Stomach (tissue), 8 donors: ENCODE measurements at regions not wholly inside any gene's neighbourhood (a gene's known extent, or its start where the extent isn't known, plus 50 kb on each side); places are given as distances from the start of the nearest gene placed in this dataset.

Experiments
- DNase-seq, 2 donors: peaks; one replicate each; pipeline versions ENCODE4 v3.0.0 to v3.0.0-alpha.2; 2013 to 2019
- H3K27ac ChIP-seq, 5 donors: fragments of 200-600 bp in 4 of 5; sonication (generic) in 4 of 5; one replicate each; pipeline ENCODE4 v1.5.1; 2013 to 2019; ENCODE audit warnings: mild to moderate bottlenecking in 1 of 5, moderate library complexity in 1 of 5
- H3K27me3 ChIP-seq, 3 donors: fragments of 200-600 bp; sonication (generic); one replicate each; pipeline ENCODE4 v1.5.1; 2017 to 2019; ENCODE audit warnings: mixed run types in 1 of 3
- H3K36me3 ChIP-seq, 4 donors: fragments of 200-600 bp; sonication (generic); 1 replicate in 3 of 4; 2 replicates in 1 of 4; pipeline ENCODE4 v1.5.1; 2016 to 2019
- H3K4me1 ChIP-seq, 4 donors: fragments of 200-600 bp; sonication (generic); one replicate each; pipeline ENCODE4 v1.5.1; 2016 to 2019
- H3K4me3 ChIP-seq, 4 donors: fragments of 200-600 bp; sonication (generic) in 3 of 4; one replicate each; pipeline ENCODE4 v1.5.1; 2016 to 2019; ENCODE audit warnings: mild to moderate bottlenecking in 1 of 4
- H3K9me3 ChIP-seq, 4 donors: fragments of 200-600 bp; sonication (generic); one replicate each; pipeline ENCODE4 v1.5.1; 2016 to 2019
- EP300 ChIP-seq: sonication (generic); formaldehyde crosslinking; IDR thresholded peaks from one replicate; pipeline ENCODE4 v1.6.1; 2017; ENCODE audit warnings: antibody characterized with exemption
- POLR2A ChIP-seq, 4 donors: fragments of 450-650 bp; IDR thresholded peaks; one replicate each; pipeline ENCODE4 v1.6.1; 2016; ENCODE audit warnings: antibody characterized with exemption in 4 of 4, control low read depth in 2 of 4, mild to moderate bottlenecking in 1 of 4, moderate library complexity in 1 of 4
- POLR2AphosphoS5 ChIP-seq, 3 donors: sonication (generic); formaldehyde crosslinking; IDR thresholded peaks; one replicate each; pipeline ENCODE4 v1.6.1; 2016; ENCODE audit warnings: antibody characterized with exemption in 3 of 3
- WGBS, 5 donors: extraction: QIAGEN DNeasy Blood & Tissue Kit in 3 of 5; methylation state at CpG; one replicate each; pipeline versions ENCODE4 v1.1.5 to v1.1.7; 2013 to 2018; 5-methylcytosine and 5-hydroxymethylcytosine counted together
- intact Hi-C: fragments of 100-400 bp; cut with DNase I; formaldehyde crosslinking; loops from one replicate; pipeline ENCODE4 v1.15.1; 2023; ENCODE audit warnings: low total_unique reads
- TF ChIP-seq, protein P1 (sequence below), 7 experiments: fragments of 450-650 bp in 4 of 7; fragments of 200-600 bp in 3 of 7; sonication (generic) in 3 of 7; IDR thresholded peaks; one replicate each; pipeline ENCODE4 v1.5.1; 2016 to 2019; ENCODE audit warnings: antibody characterized with exemption in 7 of 7, control low read depth in 2 of 7, mild to moderate bottlenecking in 1 of 7
- donor health status: healthy with polysubstance abuse.
- donor health status: Bipolar disorder and iron deficiency.
- donor health status: healthy.

DNA sequence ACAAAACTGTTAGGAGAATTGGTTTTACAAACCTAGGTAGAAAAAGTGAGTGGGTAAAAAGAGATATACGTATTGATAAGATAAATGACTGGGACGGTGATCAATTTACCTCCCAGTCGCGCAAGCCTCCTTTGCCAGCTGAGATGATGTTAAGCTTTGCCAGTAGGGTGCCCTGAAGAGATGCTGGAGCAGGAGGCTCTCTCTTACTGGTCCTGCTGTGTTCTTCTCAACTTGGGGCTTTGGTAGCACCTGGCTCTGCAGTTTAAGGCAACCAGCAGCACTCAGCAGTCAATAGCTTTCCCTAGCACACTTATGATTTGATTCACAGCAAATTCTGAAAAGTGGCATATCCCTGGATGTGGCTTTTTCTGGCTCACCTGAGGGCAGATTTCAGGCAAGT is 1461.7 kb downstream of the ADGRL3 start:
- no peak for TF ChIP-seq POLR2A (IDR thresholded peaks at IDR 0.05)
- TF ChIP-seq, protein P1, sequence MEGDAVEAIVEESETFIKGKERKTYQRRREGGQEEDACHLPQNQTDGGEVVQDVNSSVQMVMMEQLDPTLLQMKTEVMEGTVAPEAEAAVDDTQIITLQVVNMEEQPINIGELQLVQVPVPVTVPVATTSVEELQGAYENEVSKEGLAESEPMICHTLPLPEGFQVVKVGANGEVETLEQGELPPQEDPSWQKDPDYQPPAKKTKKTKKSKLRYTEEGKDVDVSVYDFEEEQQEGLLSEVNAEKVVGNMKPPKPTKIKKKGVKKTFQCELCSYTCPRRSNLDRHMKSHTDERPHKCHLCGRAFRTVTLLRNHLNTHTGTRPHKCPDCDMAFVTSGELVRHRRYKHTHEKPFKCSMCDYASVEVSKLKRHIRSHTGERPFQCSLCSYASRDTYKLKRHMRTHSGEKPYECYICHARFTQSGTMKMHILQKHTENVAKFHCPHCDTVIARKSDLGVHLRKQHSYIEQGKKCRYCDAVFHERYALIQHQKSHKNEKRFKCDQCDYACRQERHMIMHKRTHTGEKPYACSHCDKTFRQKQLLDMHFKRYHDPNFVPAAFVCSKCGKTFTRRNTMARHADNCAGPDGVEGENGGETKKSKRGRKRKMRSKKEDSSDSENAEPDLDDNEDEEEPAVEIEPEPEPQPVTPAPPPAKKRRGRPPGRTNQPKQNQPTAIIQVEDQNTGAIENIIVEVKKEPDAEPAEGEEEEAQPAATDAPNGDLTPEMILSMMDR (IDR thresholded peaks at IDR 0.05), result no peak
- no peak for TF ChIP-seq POLR2AphosphoS5 (IDR thresholded peaks at IDR 0.05)
- no peak for TF ChIP-seq EP300
- Histone ChIP-seq H3K36me3 (no peaks in the 10 kb centered on the region), H3K9me3 (peaks cover 0 to 6% (median 0%) of the 10 kb centered on the region in 4 donors), H3K4me1 (no peaks in the 10 kb centered on the region), H3K27me3 (no peaks in the 10 kb centered on the region), H3K4me3 (no peak overlapping the region), H3K27ac (no peak overlapping the region)
- 58 to 80% (median 69%) methylated on average over 4 of the region's 4 CpGs for WGBS, 5 donors
- DNase-seq, result no peak
- intact Hi-C loops, result no loop called here

DNA sequence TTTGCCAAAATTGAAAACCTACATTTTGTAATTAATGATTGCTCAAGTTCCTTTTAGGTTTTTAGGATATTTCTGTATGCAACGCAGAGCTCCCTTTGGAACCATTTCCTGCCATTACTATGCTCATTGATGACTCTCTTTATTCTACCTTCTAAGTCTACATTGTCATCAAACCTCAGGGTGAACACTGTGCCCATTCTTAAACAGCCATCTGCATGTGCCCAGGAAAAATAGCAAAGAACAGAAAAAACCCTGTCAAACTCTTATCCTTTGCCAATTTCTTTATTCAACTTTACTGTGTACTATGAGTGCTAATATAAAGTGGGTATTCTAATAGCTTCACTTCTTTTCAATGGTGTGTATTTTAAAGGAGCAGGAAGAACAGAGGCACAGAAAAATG is 1455.9 kb downstream of the ADGRL3 start:
- DNase-seq, result no peak

DNA sequence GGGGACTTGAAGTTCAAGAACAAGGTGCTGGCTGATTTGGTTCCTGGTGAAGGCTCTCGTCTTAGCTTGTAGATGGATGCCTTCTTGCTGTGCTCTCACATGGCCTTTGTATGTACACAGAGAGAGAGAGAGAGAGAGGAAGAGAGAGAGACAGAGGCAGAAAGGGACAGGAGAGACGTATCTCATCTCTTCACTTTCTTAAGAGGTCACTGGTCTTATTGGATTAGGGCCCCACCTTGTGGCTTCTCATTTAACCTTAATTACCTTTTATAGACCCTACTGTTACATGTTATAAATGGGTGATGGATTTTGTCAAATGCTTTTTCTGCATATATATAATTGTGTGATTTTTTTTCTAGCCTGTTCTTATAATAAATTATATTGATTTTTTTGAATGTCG is 1444.2 kb downstream of the ADGRL3 start:
- intact Hi-C loops, result no loop called here
- Histone ChIP-seq H3K27ac (no peak overlapping the region), H3K36me3 (no peaks in the 10 kb centered on the region), H3K4me1 (no peaks in the 10 kb centered on the region), H3K27me3 (no peaks in the 10 kb centered on the region), H3K9me3 (no peaks in the 10 kb centered on the region), H3K4me3 (no peak overlapping the region)
- WGBS, 5 donors, result 15 to 36% (median 28%) methylated on average over 3 of the region's 3 CpGs
- peak in 1 of 2 donors; percentile 28 for DNase-seq
- TF ChIP-seq, protein P1 (IDR thresholded peaks at IDR 0.05), result peak in 1 of 7 experiments; percentile 16
- no peak for TF ChIP-seq EP300

More for the DNA sequence above, 1455.9 kb downstream of the ADGRL3 start:
- Histone ChIP-seq H3K4me1 (no peaks in the 10 kb centered on the region), H3K36me3 (no peaks in the 10 kb centered on the region), H3K4me3 (no peak overlapping the region), H3K27ac (no peak overlapping the region), H3K9me3 (no peaks in the 10 kb centered on the region), H3K27me3 (no peaks in the 10 kb centered on the region)
- WGBS, 5 donors, result 58 to 90% (median 77%) methylated on average over 1 of the region's 1 CpG
- intact Hi-C loops, result no loop called here
- TF ChIP-seq POLR2A (IDR thresholded peaks at IDR 0.05) (no peak), EP300 (no peak), POLR2AphosphoS5 (IDR thresholded peaks at IDR 0.05) (no peak)

GRCh38 chr4:62640296-62640695 is 1440.2 kb downstream of the ADGRL3 start:
- Histone ChIP-seq H3K4me1 (no peaks in the 10 kb centered on the region), H3K36me3 (no peaks in the 10 kb centered on the region), H3K27me3 (no peaks in the 10 kb centered on the region), H3K9me3 (no peaks in the 10 kb centered on the region), H3K27ac (no peak overlapping the region), H3K4me3 (no peak overlapping the region)
- 52 to 72% (median 57%) methylated on average over 2 of the region's 2 CpGs for WGBS, 5 donors
- intact Hi-C loops, result no loop called here
- DNase-seq, result no peak
- TF ChIP-seq EP300 (no peak), POLR2AphosphoS5 (IDR thresholded peaks at IDR 0.05) (no peak), POLR2A (IDR thresholded peaks at IDR 0.05) (no peak)
- TF ChIP-seq, protein P1 (IDR thresholded peaks at IDR 0.05), result no peak

DNA sequence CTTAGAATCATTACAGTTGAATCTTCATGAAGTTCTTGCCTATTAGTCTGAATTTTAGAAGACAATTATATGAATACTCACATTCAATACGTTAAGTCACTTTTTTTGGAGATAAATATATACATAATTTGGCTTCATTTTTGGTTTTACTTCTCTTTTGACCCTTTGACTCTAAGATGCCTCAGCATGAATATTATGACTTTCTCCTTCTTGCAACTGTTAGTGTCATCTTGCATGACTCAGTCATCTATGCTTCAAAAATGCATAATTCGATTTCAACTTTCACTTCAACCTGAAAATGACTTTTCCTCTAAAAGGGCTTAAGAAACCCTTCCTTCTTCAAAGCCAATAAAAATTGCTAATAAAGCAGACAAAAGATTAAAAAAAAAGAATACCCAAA is 1427.5 kb downstream of the ADGRL3 start:
- TF ChIP-seq POLR2AphosphoS5 (IDR thresholded peaks at IDR 0.05), result no peak
- TF ChIP-seq, protein P1 (IDR thresholded peaks at IDR 0.05), result no peak
- H3K27ac ChIP-seq, result no peak overlapping the region
- H3K36me3 ChIP-seq, result no peaks in the 10 kb centered on the region
- H3K9me3 ChIP-seq, result peaks cover 0 to 12% (median 8%) of the 10 kb centered on the region in 4 donors
- no peaks in the 10 kb centered on the region for H3K4me1 ChIP-seq
- 75 to 86% (median 81%) methylated on average over 2 of the region's 2 CpGs for WGBS, 5 donors
- H3K27me3 ChIP-seq, result no peaks in the 10 kb centered on the region
- intact Hi-C loops, result no loop called here
- H3K4me3 ChIP-seq, result no peak overlapping the region
- no peak for DNase-seq
